CD14-positive monocyte (primary cell): ENCODE measurements at regions not wholly inside any gene's neighbourhood (a gene's known extent, or its start where the extent isn't known, plus 50 kb on each side); places are given as distances from the start of the nearest gene placed in this dataset.

Experiments used
- DNase-seq, 3 donors: peaks; one replicate each; pipeline ENCODE4 v3.0.0-alpha.2; 2011 to 2022
- H2AFZ ChIP-seq: 2 replicates; pipeline ENCODE4 v1.6.0; 2012; ENCODE audit warnings: mild to moderate bottlenecking, low read depth, low read length, inconsistent platforms; ENCODE audit not compliant: insufficient read depth, poor library complexity, severe bottlenecking
- H3K27ac ChIP-seq, 2 donors: 1 replicate in 1 of 2; 2 replicates in 1 of 2; pipeline ENCODE4 v1.5.1; 2012 to 2013; ENCODE audit warnings: low read length in 2 of 2, control low read depth in 1 of 2, inconsistent platforms in 1 of 2, low read depth in 1 of 2, mild to moderate bottlenecking in 1 of 2
- H3K27me3 ChIP-seq, 2 donors: one replicate each; pipeline versions ENCODE4 v1.6.0 to v1.6.1; 2011 to 2013; ENCODE audit warnings: low read length in 2 of 2; ENCODE audit not compliant: control insufficient read depth in 2 of 2, insufficient read depth in 2 of 2
- H3K36me3 ChIP-seq, 2 donors: replicated peaks in 1 of 2; 1 replicate in 1 of 2; 2 replicates in 1 of 2; pipeline versions ENCODE4 v1.5.1 to v1.6.1; 2012 to 2013; ENCODE audit warnings: low read length in 2 of 2, control low read depth in 1 of 2, inconsistent platforms in 1 of 2, mild to moderate bottlenecking in 1 of 2; ENCODE audit not compliant: insufficient read depth in 2 of 2, control insufficient read depth in 1 of 2
- H3K4me1 ChIP-seq, 2 donors: 1 replicate in 1 of 2; 2 replicates in 1 of 2; pipeline versions ENCODE4 v1.5.1 to v1.6.1; 2012 to 2013; ENCODE audit warnings: low read length in 2 of 2, control low read depth in 1 of 2, inconsistent platforms in 1 of 2, mild to moderate bottlenecking in 1 of 2, moderate library complexity in 1 of 2; ENCODE audit not compliant: insufficient read depth in 2 of 2, control insufficient read depth in 1 of 2
- H3K4me2 ChIP-seq: replicated peaks from 2 replicates; pipeline ENCODE3; 2012; ENCODE audit warnings: low read length, moderate library complexity, mild to moderate bottlenecking; ENCODE audit not compliant: poor library complexity, severe bottlenecking; ENCODE audit errors: extremely low read depth
- H3K4me3 ChIP-seq, 3 experiments: fragments of 200-600 bp in 1 of 3; sonication (generic) in 1 of 3; replicated peaks in 1 of 3; 1 replicate in 2 of 3; 2 replicates in 1 of 3; pipeline ENCODE4 v1.5.1; 2011 to 2013; ENCODE audit warnings: low read length in 3 of 3, mild to moderate bottlenecking in 3 of 3, control low read depth in 2 of 3, low read depth in 2 of 3, inconsistent platforms in 1 of 3, moderate library complexity in 1 of 3
- H3K79me2 ChIP-seq: 2 replicates; pipeline ENCODE4 v1.6.0; 2012; ENCODE audit warnings: mild to moderate bottlenecking, control low read depth, inconsistent platforms, low read length, moderate library complexity; ENCODE audit not compliant: insufficient read depth
- H3K9ac ChIP-seq: 2 replicates; pipeline ENCODE4 v1.6.0; 2017; ENCODE audit warnings: low read length, mild to moderate bottlenecking; ENCODE audit not compliant: insufficient read depth, poor library complexity, severe bottlenecking
- H3K9me3 ChIP-seq, 2 donors: replicated peaks in 1 of 2; 1 replicate in 1 of 2; 2 replicates in 1 of 2; pipeline versions ENCODE4 v1.5.1 to v1.6.1; 2012 to 2013; ENCODE audit warnings: low read length in 2 of 2, control low read depth in 1 of 2; ENCODE audit not compliant: control insufficient read depth in 1 of 2, insufficient read depth in 1 of 2
- H4K20me1 ChIP-seq: 2 replicates; pipeline ENCODE4 v1.6.0; 2012; ENCODE audit warnings: mild to moderate bottlenecking, low read length, control low read depth, moderate library complexity; ENCODE audit not compliant: insufficient read depth
- H3K27ac Mint-ChIP-seq, 7 donors: one replicate each; pipeline ENCODE4 v1.8.0; 2020; ENCODE audit warnings: mild to moderate bottlenecking in 7 of 7, mixed read lengths in 7 of 7, moderate library complexity in 6 of 7, inconsistent platforms in 2 of 7
- H3K27me3 Mint-ChIP-seq, 3 donors: one replicate each; pipeline ENCODE4 v1.8.0; 2021 to 2022; ENCODE audit warnings: low read depth in 3 of 3, mild to moderate bottlenecking in 3 of 3, mixed read lengths in 3 of 3, moderate library complexity in 3 of 3, inconsistent platforms in 1 of 3
- H3K36me3 Mint-ChIP-seq, 2 donors: one replicate each; pipeline ENCODE4 v1.8.0; 2020; ENCODE audit warnings: mixed read lengths in 2 of 2, inconsistent platforms in 1 of 2, mild to moderate bottlenecking in 1 of 2
- H3K4me1 Mint-ChIP-seq: one replicate; pipeline ENCODE4 v1.8.0; 2020; ENCODE audit warnings: mild to moderate bottlenecking, mixed read lengths
- H3K4me3 Mint-ChIP-seq, 2 donors: one replicate each; pipeline ENCODE4 v1.8.0; 2020; ENCODE audit warnings: mild to moderate bottlenecking in 2 of 2, mixed read lengths in 2 of 2, moderate library complexity in 1 of 2
- H3K9me3 Mint-ChIP-seq, 7 donors: one replicate each; pipeline ENCODE4 v1.8.0; 2020 to 2022; ENCODE audit warnings: mixed read lengths in 7 of 7, mild to moderate bottlenecking in 6 of 7, moderate library complexity in 6 of 7, inconsistent platforms in 2 of 7
- CTCF ChIP-seq: fragments of 200-600 bp; IDR thresholded peaks from one replicate; pipeline ENCODE4 v1.8.0; 2022; ENCODE audit warnings: antibody characterized with exemption, mild to moderate bottlenecking
- WGBS: methylation state at CpG from one replicate; pipeline ENCODE4 v1.1.5; 2013; ENCODE audit warnings: missing lambda C conversion rate; ENCODE audit not compliant: insufficient coverage; 5-methylcytosine and 5-hydroxymethylcytosine counted together
- intact Hi-C, 2 donors: fragments of 100-400 bp; cut with micrococcal nuclease; formaldehyde crosslinking; loops; one replicate each; pipeline versions ENCODE4 v1.15.0 to v1.15.1; 2023

- whole genome bisulfite sequencing = 61% methylated on average over 2 of the region's 9 CpGs
- peaks cover 0 to 5% (median 3%) of the 10 kb centered on the region in 3 donors for H3K27me3 Mint-ChIP-seq
- H3K27me3 ChIP-seq = no peaks in the 10 kb centered on the region
- H3K4me1 Mint-ChIP-seq = peaks cover 20% of the 10 kb centered on the region
- no peaks in the 10 kb centered on the region for H3K36me3 Mint-ChIP-seq
- H3K27ac Mint-ChIP-seq = peak overlapping the region in 1 of 7 donors; percentile 85
- no peaks in the 10 kb centered on the region for H3K79me2 ChIP-seq
- H3K4me3 ChIP-seq = peak overlapping the region in 2 of 3 experiments; percentile 36 to 40
- peaks cover 0 to 3% of the 10 kb centered on the region in 2 donors for H3K9me3 ChIP-seq
- intact Hi-C loops = no loop called here
- peak in 2 of 3 donors; percentile 57 to 73 for DNase-seq
- peak overlapping the region; percentile 42 for H3K4me2 ChIP-seq
- H3K4me1 ChIP-seq = peaks cover 3 to 33% of the 10 kb centered on the region in 2 donors
- no peak overlapping the region for H2AFZ ChIP-seq
- no peak overlapping the region for H3K9ac ChIP-seq
- H3K4me3 Mint-ChIP-seq = no peak overlapping the region
- H3K27ac ChIP-seq = peak overlapping the region; percentile 52 to 92
- no peak for TF ChIP-seq CTCF
- no peaks in the 10 kb centered on the region for H3K36me3 ChIP-seq
- no peaks in the 10 kb centered on the region for H4K20me1 ChIP-seq
- H3K9me3 Mint-ChIP-seq = peaks cover 0 to 6% (median 2%) of the 10 kb centered on the region in 7 donors
Measured at GRCh38 chr12:127237151-127237550, 1029.8 kb upstream of the TMEM132C start.

GRCh38 chr12:127238107-127238506 lies 1028.9 kb upstream of the TMEM132C start:
- peaks cover 20% of the 10 kb centered on the region for H3K4me1 Mint-ChIP-seq
- Histone ChIP-seq H3K4me2 (no peak overlapping the region), H3K36me3 (no peaks in the 10 kb centered on the region), H3K9me3 (no peaks in the 10 kb centered on the region), H3K4me1 (peaks cover 3 to 33% of the 10 kb centered on the region in 2 donors), H2AFZ (no peak overlapping the region), H3K9ac (no peak overlapping the region), H4K20me1 (no peaks in the 10 kb centered on the region), H3K4me3 (no peak overlapping the region), H3K79me2 (no peaks in the 10 kb centered on the region), H3K27ac (peak overlapping the region; percentile 22 to 92), H3K27me3 (no peaks in the 10 kb centered on the region)
- TF ChIP-seq CTCF = no peak
- peaks cover 0 to 5% (median 2%) of the 10 kb centered on the region in 3 donors for H3K27me3 Mint-ChIP-seq
- peak; percentile 9 to 87 (median 75) for DNase-seq
- H3K27ac Mint-ChIP-seq = peak overlapping the region in 4 of 7 donors; percentile 61 to 86 (median 73)
- 49% methylated on average over 3 of the region's 4 CpGs for WGBS
- H3K9me3 Mint-ChIP-seq = peaks cover 1 to 8% (median 2%) of the 10 kb centered on the region in 7 donors
- no peak overlapping the region for H3K4me3 Mint-ChIP-seq
- intact Hi-C loops = no loop called here
- H3K36me3 Mint-ChIP-seq = no peaks in the 10 kb centered on the region
